Astrocyte of the cerebellum (primary cell): ENCODE measurements at regions not wholly inside any gene's neighbourhood (a gene's known extent, or its start where the extent isn't known, plus 50 kb on each side); places are given as distances from the start of the nearest gene placed in this dataset.
"Not testable (repeated sequence)": the region's sequence is repeated elsewhere in the genome, so short reads cannot be mapped to it uniquely, and the experiment has no call there.

Source experiments
- DNase-seq: peaks from one replicate; pipeline ENCODE4 v3.0.0-alpha.2; 2011; ENCODE audit warnings: low read depth
- H3K4me3 ChIP-seq: 2 replicates; pipeline ENCODE4 v1.5.1; 2011; ENCODE audit warnings: mild to moderate bottlenecking, low read depth, low read length, moderate library complexity
- in situ Hi-C: cut with HindIII; loops from 2 replicates; pipeline ENCODE4 v1.10.0; 2017; ENCODE audit warnings: low sequenced_read_pairs
- TF ChIP-seq, protein P1 (sequence below): IDR thresholded peaks from 2 replicates; pipeline ENCODE4 v1.5.1; 2012; ENCODE audit warnings: low read length, low read depth, moderate library complexity, mild to moderate bottlenecking; ENCODE audit errors: missing control alignments

DNA sequence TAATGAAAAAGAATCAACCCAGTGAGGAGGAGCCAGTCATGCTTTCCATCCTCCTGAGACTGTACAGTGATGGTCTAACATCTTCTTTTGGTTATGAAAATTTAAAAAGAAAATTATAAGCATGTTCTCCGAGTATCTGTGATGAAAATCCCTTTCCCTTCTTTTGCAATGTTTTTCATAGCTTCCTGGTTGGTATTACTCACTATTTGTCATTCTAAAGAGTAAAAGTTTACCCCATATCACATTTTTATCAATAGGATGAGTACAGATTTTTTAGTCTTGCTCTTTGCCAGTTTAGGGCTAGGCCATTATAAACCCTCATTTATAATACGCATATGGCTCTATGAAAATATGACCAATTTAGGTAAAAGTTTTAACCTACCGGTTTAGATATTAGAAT is 564.1 kb downstream of the SUCLG1 start:
- TF ChIP-seq, protein P1, sequence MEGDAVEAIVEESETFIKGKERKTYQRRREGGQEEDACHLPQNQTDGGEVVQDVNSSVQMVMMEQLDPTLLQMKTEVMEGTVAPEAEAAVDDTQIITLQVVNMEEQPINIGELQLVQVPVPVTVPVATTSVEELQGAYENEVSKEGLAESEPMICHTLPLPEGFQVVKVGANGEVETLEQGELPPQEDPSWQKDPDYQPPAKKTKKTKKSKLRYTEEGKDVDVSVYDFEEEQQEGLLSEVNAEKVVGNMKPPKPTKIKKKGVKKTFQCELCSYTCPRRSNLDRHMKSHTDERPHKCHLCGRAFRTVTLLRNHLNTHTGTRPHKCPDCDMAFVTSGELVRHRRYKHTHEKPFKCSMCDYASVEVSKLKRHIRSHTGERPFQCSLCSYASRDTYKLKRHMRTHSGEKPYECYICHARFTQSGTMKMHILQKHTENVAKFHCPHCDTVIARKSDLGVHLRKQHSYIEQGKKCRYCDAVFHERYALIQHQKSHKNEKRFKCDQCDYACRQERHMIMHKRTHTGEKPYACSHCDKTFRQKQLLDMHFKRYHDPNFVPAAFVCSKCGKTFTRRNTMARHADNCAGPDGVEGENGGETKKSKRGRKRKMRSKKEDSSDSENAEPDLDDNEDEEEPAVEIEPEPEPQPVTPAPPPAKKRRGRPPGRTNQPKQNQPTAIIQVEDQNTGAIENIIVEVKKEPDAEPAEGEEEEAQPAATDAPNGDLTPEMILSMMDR, result no peak
- no peak for DNase-seq
- no peak overlapping the region for H3K4me3 ChIP-seq
- in situ Hi-C loops, result no loop called here

DNA sequence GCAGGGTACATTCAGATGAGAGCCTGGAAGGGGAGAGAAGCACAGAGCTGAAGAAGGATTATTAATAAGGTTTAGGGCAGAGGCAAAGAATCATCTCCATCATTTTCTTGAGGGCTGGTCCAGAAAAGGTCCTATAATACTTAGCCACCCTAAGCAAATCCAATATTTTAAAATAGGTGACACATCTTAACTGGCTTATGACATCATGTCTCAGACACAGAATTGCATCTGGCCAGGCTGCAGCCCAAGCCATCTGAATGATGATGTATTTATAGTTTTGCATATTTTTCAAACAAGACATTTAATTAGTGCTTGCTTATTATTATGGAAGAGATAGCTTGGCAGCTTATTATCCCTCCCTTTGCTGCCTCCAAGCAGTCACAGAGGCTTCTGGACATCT is 571.3 kb downstream of the SUCLG1 start:
- no peak overlapping the region for H3K4me3 ChIP-seq
- in situ Hi-C loops, result no loop called here
- no peak for DNase-seq
- TF ChIP-seq, protein P1, result no peak

DNA sequence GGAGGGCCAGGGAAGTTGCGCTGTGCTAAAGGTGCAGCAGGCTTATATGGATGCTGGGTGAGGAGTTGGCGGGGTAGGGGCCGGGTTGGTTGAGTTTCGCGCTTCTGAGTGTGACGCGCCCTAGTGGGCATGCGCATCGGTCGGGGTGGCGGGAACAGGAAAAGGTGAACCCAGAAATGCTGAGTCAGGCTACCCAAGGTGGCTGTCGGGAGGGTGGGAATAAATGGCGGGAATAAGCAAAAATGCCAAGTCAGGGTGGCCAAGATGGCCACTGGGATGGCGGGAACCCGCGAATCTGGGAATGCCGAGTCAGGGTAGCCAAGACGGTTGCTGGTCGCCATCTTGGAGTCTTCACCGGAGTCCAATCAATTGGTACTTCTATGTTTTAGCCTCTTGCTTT is 580.0 kb downstream of the SUCLG1 start:
- no peak for DNase-seq
- in situ Hi-C loops, result no loop called here
- H3K4me3 ChIP-seq, result no peak overlapping the region
- TF ChIP-seq, protein P1, result no peak

DNA sequence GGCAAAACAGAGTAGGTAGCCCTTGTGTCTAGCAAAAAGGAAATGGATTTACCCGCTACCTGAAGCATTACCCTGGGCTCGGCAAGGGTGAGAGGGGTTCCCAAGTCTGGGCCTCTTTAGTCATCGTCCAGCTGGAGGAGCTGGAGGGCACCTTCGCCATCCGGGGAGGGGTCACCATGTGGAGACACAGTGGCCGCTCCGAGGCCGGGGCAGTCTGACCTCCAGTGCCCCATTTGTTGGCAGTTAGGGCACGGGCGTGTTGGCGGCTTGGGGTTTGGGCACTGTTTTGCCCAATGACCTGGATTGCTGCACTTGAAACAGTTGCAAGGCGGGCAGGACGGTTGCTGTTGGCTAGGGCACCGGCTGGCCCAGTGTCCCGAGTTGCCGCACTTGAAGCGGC is 581.8 kb downstream of the SUCLG1 start:
- in situ Hi-C loops, H3K4me3 ChIP-seq, DNase-seq: not testable (repeated sequence)

DNA sequence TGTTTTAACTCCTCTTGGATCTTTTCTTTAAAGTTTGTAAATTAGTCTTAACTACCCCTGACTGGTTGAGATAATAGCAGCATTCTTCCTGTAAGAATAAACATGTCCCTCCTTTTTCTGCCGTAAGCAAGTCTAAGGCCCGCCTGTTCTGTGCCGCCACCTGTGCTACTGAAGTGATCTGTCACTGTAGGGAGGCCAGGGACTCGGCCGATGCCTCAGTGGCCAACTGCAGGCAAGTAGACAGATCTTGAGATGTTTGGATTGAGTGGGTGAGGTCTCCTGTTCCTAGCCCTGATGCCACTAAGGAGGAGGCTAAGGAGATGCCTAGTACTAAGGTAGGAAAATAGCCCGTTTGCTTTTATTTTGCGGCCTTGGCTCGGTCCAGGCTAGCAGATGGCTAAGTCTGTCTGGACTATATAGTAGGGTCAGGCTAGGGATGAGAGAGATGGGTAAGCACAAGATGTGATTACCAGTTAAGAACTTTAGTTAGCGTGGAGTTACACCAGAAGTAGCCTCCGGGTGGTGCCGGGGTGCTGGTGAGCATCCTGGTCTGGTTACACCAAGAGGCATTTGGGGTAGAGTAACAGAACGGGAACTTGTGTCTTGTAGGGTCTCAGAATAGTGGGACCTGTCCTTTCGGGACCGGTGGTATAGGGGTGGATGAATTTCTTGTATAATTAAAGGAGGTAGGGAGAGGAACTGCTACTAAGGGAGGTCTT is 584.2 kb downstream of the SUCLG1 start:
- TF ChIP-seq, protein P1, result no peak
- no peak overlapping the region for H3K4me3 ChIP-seq
- in situ Hi-C loops, result no loop called here
- no peak for DNase-seq

DNA sequence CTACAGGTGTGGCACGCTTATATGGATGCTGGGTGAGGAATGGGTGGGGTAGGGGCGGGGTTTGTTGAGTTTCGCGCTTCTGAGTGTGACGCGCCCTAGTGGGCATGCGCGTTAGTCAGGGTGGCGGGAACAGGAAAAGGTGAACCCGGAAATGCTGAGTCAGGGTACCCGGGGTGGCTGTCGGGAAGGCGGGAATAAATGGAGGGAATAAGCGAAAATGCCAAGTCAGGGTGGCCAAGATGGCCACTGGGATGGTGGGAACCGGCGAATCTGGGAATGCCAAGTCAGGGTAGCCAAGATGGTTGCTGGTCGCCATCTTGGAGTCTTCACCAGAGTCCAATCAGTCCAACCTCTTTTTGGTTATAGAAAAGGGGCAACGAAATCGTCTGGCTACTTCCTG is 585.0 kb downstream of the SUCLG1 start:
- TF ChIP-seq, protein P1, result no peak
- in situ Hi-C loops, result no loop called here
- DNase-seq, result no peak
- H3K4me3 ChIP-seq, result no peak overlapping the region

DNA sequence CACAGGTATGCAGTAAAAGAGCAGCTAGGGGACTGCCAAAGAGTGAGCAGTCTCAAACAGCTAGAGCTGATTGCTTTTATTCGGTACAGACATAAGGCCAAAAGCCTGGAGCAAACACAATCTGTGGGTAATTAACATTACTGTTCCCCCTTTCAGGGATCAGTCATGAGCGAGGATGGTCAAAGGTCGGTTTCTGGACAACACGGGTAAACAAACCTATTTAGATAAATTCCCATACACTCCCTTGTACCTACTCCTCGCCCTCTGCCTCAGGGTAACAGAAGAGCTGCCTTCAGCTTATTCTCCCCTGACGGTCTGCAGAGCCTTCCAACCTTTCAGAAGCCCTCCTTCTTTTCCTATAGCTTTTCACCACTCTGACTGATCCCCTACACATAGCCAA is 586.0 kb downstream of the SUCLG1 start:
- no peak overlapping the region for H3K4me3 ChIP-seq
- DNase-seq, result no peak
- in situ Hi-C loops, result no loop called here
- TF ChIP-seq, protein P1, result no peak
